ENCODE measurements at regions not wholly inside any gene's neighbourhood (a gene's known extent, or its start where the extent isn't known, plus 50 kb on each side); places are given as distances from the start of the nearest gene placed in this dataset.

- Histone ChIP-seq H3K4me3 (no peak overlapping the region), H3K4me1 (peaks cover 30% of the 10 kb centered on the region), H3K27ac (peak overlapping the region; percentile 66 to 73), H3K9me3 (peaks cover 5% of the 10 kb centered on the region; the same call in 1 of the 3 replicates), H3K4me2 (peak overlapping the region; percentile 56)
- no peak for FAIRE-seq
- no peak for DNase-seq (ENCODE audit: low read depth in 1 of 2, low spot score in 1 of 2)
- CTCF ChIA-PET = no interaction called here
- POLR2A ChIA-PET = no interaction called here
- TF ChIP-seq CHD4 (IDR thresholded peaks at IDR 0.05; ENCODE audit: borderline replicate concordance) (no peak), GATA3 (IDR thresholded peaks at IDR 0.05; ENCODE audit: borderline replicate concordance) (no peak), RARB (CRISPR knock-in tag; IDR thresholded peaks at IDR 0.05) (no peak), EP300 (IDR thresholded peaks at IDR 0.05) (no peak), ZSCAN20 (CRISPR knock-in tag; IDR thresholded peaks at IDR 0.05) (no peak), MYC (IDR thresholded peaks at IDR 0.05; ENCODE audit: borderline replicate concordance, low read length) (no peak), CBX8 (IDR thresholded peaks at IDR 0.05) (no peak), MAZ (IDR thresholded peaks at IDR 0.05; ENCODE audit: borderline replicate concordance, low read depth, low read length) (no peak), CHD2 (IDR thresholded peaks at IDR 0.05; ENCODE audit: low read length, partially characterized antibody) (no peak), ESRRA (IDR thresholded peaks at IDR 0.05; ENCODE audit: borderline replicate concordance, low read length) (no peak), KDM1A (IDR thresholded peaks at IDR 0.05; ENCODE audit: low read depth) (no peak), NPAS2 (CRISPR knock-in tag; IDR thresholded peaks at IDR 0.05; ENCODE audit: borderline replicate concordance) (no peak), HOXA7 (CRISPR knock-in tag; IDR thresholded peaks at IDR 0.05) (no peak), SREBF2 (IDR thresholded peaks at IDR 0.05) (no peak)
- TF ChIP-seq, protein P1, sequence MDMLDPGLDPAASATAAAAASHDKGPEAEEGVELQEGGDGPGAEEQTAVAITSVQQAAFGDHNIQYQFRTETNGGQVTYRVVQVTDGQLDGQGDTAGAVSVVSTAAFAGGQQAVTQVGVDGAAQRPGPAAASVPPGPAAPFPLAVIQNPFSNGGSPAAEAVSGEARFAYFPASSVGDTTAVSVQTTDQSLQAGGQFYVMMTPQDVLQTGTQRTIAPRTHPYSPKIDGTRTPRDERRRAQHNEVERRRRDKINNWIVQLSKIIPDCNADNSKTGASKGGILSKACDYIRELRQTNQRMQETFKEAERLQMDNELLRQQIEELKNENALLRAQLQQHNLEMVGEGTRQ (IDR thresholded peaks at IDR 0.05) = no peak
- ATAC-seq = no peak
- WGBS (ENCODE audit: missing lambda C conversion rate) = 7% methylated on average over 2 of the region's 2 CpGs
Observed at GRCh38 chr2:52933878-52934277, 833.7 kb upstream of the CHAC2 start.

GRCh38 chr2:52931660-52932059, 835.9 kb upstream of the CHAC2 start:
- DNase-seq (ENCODE audit: low read depth in 1 of 2, low spot score in 1 of 2) (no peak), ATAC-seq (no peak), FAIRE-seq (no peak)
- CTCF ChIA-PET = interaction anchor here (1.5 kb wide), 1 partner anchor 121 kb away, joined by 3 read pairs; no protein-coding TSS in a partner anchor
- no peak overlapping the region for H3K27ac ChIP-seq
- 43% methylated on average over 1 of the region's 1 CpG for WGBS (ENCODE audit: missing lambda C conversion rate)
- H3K4me2 ChIP-seq = no peak overlapping the region
- peaks cover 9% of the 10 kb centered on the region; the same call in 1 of the 3 replicates for H3K9me3 ChIP-seq
- peaks cover 30% of the 10 kb centered on the region for H3K4me1 ChIP-seq
- POLR2A ChIA-PET = no interaction called here
- H3K4me3 ChIP-seq = no peak overlapping the region
- no peak for TF ChIP-seq PBX3 (IDR thresholded peaks at IDR 0.05)
- no peak for TF ChIP-seq CBX2 (IDR thresholded peaks at IDR 0.05; ENCODE audit: borderline replicate concordance, low read depth)
- no peak for TF ChIP-seq MAFK (IDR thresholded peaks at IDR 0.05; ENCODE audit: partially characterized antibody)
- TF ChIP-seq ATOH8 (CRISPR knock-in tag; IDR thresholded peaks at IDR 0.05; ENCODE audit: low read depth) = no peak
- no peak for TF ChIP-seq REST (IDR thresholded peaks at IDR 0.05)
- TF ChIP-seq KDM1A (IDR thresholded peaks at IDR 0.05; ENCODE audit: low read depth) = no peak
- TF ChIP-seq FOSB (CRISPR knock-in tag; IDR thresholded peaks at IDR 0.05) = no peak
- TF ChIP-seq HOXB13 (CRISPR knock-in tag; IDR thresholded peaks at IDR 0.05; ENCODE audit: low read depth) = no peak
- TF ChIP-seq RCOR1 (IDR thresholded peaks at IDR 0.05; ENCODE audit: low read depth, low read length) = no peak
- TF ChIP-seq CBX8 (IDR thresholded peaks at IDR 0.05) = no peak
- TF ChIP-seq, protein P2, sequence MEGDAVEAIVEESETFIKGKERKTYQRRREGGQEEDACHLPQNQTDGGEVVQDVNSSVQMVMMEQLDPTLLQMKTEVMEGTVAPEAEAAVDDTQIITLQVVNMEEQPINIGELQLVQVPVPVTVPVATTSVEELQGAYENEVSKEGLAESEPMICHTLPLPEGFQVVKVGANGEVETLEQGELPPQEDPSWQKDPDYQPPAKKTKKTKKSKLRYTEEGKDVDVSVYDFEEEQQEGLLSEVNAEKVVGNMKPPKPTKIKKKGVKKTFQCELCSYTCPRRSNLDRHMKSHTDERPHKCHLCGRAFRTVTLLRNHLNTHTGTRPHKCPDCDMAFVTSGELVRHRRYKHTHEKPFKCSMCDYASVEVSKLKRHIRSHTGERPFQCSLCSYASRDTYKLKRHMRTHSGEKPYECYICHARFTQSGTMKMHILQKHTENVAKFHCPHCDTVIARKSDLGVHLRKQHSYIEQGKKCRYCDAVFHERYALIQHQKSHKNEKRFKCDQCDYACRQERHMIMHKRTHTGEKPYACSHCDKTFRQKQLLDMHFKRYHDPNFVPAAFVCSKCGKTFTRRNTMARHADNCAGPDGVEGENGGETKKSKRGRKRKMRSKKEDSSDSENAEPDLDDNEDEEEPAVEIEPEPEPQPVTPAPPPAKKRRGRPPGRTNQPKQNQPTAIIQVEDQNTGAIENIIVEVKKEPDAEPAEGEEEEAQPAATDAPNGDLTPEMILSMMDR (IDR thresholded peaks at IDR 0.05) = no peak
- no peak for TF ChIP-seq POLR2AphosphoS2 (conservative IDR thresholded peaks at IDR 0.05; ENCODE audit: low read length)
- no peak for TF ChIP-seq GATA3 (IDR thresholded peaks at IDR 0.05; ENCODE audit: borderline replicate concordance)
- no peak for TF ChIP-seq EP300 (IDR thresholded peaks at IDR 0.05)
- TF ChIP-seq, protein P3, sequence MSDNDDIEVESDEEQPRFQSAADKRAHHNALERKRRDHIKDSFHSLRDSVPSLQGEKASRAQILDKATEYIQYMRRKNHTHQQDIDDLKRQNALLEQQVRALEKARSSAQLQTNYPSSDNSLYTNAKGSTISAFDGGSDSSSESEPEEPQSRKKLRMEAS (IDR thresholded peaks at IDR 0.05) = no peak
- no peak for TF ChIP-seq E2F6 (IDR thresholded peaks at IDR 0.05; ENCODE audit: borderline replicate concordance, low read depth)
- TF ChIP-seq FOXS1 (CRISPR knock-in tag; IDR thresholded peaks at IDR 0.05) = no peak
- no peak for TF ChIP-seq CEBPB (IDR thresholded peaks at IDR 0.05)
- no peak for TF ChIP-seq ZFP36 (IDR thresholded peaks at IDR 0.05; ENCODE audit: borderline replicate concordance, partially characterized antibody)

Data from A549 (cell line).